ENCODE measurements at regions not wholly inside any gene's neighbourhood (a gene's known extent, or its start where the extent isn't known, plus 50 kb on each side); places are given as distances from the start of the nearest gene placed in this dataset.

- no peak for TF ChIP-seq EZH2phosphoT487 (IDR thresholded peaks at IDR 0.05; ENCODE audit: borderline replicate concordance, low read depth)
- no peak for TF ChIP-seq CTCF (IDR thresholded peaks at IDR 0.05)
- no peak for TF ChIP-seq SIN3A (IDR thresholded peaks at IDR 0.05; ENCODE audit: borderline replicate concordance, low read depth, low read length)
- TF ChIP-seq REST (IDR thresholded peaks at IDR 0.05; ENCODE audit: low read depth, low read length): no peak
- no peak for TF ChIP-seq GABPA (IDR thresholded peaks at IDR 0.05; ENCODE audit: low read depth)
- TF ChIP-seq CHD2 (IDR thresholded peaks at IDR 0.05; ENCODE audit: low read length, partially characterized antibody): no peak
- TF ChIP-seq POLR2AphosphoS5 (IDR thresholded peaks at IDR 0.05; ENCODE audit: low read depth, low read length): no peak
- no peak for TF ChIP-seq TAF1 (IDR thresholded peaks at IDR 0.05; ENCODE audit: borderline replicate concordance, low read depth, low read length)
- TF ChIP-seq MEF2A (IDR thresholded peaks at IDR 0.05; ENCODE audit: borderline replicate concordance, low read depth): no peak
- no peak for TF ChIP-seq YY1 (IDR thresholded peaks at IDR 0.05; ENCODE audit: low read depth)
- no peak for TF ChIP-seq JUND (IDR thresholded peaks at IDR 0.05)
Observed at GRCh38 chr5:3031733-3032378, 280.4 kb upstream of the IRX2 start.
